K562 (cell line): ENCODE measurements at regions not wholly inside any gene's neighbourhood (a gene's known extent, or its start where the extent isn't known, plus 50 kb on each side); places are given as distances from the start of the nearest gene placed in this dataset.

Experiments
- ATAC-seq: fragments of 200-7000 bp; cut with Tn5 transposase; 3 replicates; pipeline ENCODE4 v1.9.1; 2020; ENCODE audit warnings: moderate library complexity
- BruUV-seq: library from RNA; stranded (reverse); fragments of 400-500 nt; replicated peaks from 2 replicates; lab custom pipeline; 2021; lab: Mats Ljungman, UMichigan
- CTCF ChIA-PET: fragments of 300-600 bp; formaldehyde crosslinking; extraction: SDS; loops from one replicate; lab custom pipeline; 2021; ENCODE audit warnings: low intra/inter-chr PET ratio; lab: Yijun Ruan, JAX
- POLR2A ChIA-PET: fragments of 300-600, 350-650 bp; sonication (Branson Sonifier 250); formaldehyde crosslinking; extraction: SDS; loops from one replicate; lab custom pipeline; 2021; ENCODE audit warnings: antibody characterized with exemption, inconsistent platforms; lab: Yijun Ruan, JAX
- DNase-seq, 4 experiments: peaks; one replicate each; pipeline versions ENCODE4 v3.0.0 to v3.0.0-alpha.2; 2011 to 2018; ENCODE audit warnings: low spot score in 3 of 4, mixed read lengths in 3 of 4; ENCODE audit errors: extremely low read depth in 1 of 4
- FAIRE-seq: peaks from 2 replicates; lab custom pipeline; 2011; peaks lifted over from hg19 to GRCh38; lab: Jason Lieb, UNC
- H2AFZ ChIP-seq: 2 replicates; pipeline ENCODE4 v1.6.0; 2011; ENCODE audit warnings: low read depth, low read length, control low read depth, inconsistent platforms
- H3K27ac ChIP-seq: fragments of 200-600 bp; 3 replicates; pipeline ENCODE4 v1.8.0; 2011; ENCODE audit warnings: low read depth, mild to moderate bottlenecking, control low read depth, inconsistent platforms, low read length, moderate library complexity, mixed read lengths; ENCODE audit errors: extremely low read depth
- H3K27me3 ChIP-seq, 2 experiments: fragments of 300-600 bp in 1 of 2; 2 replicates in 1 of 2; 3 replicates in 1 of 2; pipeline versions ENCODE4 v1.6.0 to v1.8.0; 2011; ENCODE audit warnings: inconsistent platforms in 2 of 2, low read length in 2 of 2, mild to moderate bottlenecking in 1 of 2, mixed read lengths in 1 of 2, moderate library complexity in 1 of 2; ENCODE audit not compliant: control insufficient read depth in 2 of 2, insufficient read depth in 2 of 2
- H3K36me3 ChIP-seq: fragments of 300-600 bp; 3 replicates; pipeline ENCODE4 v1.8.0; 2011; ENCODE audit warnings: mild to moderate bottlenecking, low read length, inconsistent platforms; ENCODE audit not compliant: control insufficient read depth, insufficient read depth
- H3K4me1 ChIP-seq, 2 experiments: fragments of 200-600 bp in 1 of 2; replicated peaks in 1 of 2; 2 replicates in 1 of 2; 3 replicates in 1 of 2; pipeline versions ENCODE4 v1.5.1 to v1.8.0; 2011; ENCODE audit warnings: inconsistent platforms in 2 of 2, low read length in 2 of 2, mild to moderate bottlenecking in 1 of 2, mixed read lengths in 1 of 2, moderate library complexity in 1 of 2; ENCODE audit not compliant: control insufficient read depth in 2 of 2, insufficient read depth in 2 of 2
- H3K4me2 ChIP-seq: 2 replicates; pipeline ENCODE4 v1.6.1; 2011; ENCODE audit warnings: low read length, control low read depth, inconsistent platforms, mixed read lengths; ENCODE audit not compliant: insufficient read depth
- H3K4me3 ChIP-seq: fragments of 200-600 bp; sonication (generic), shearing (Covaris generic); 2 replicates; pipeline ENCODE4 v1.5.1; 2016; ENCODE audit warnings: control low read depth, inconsistent platforms
- H3K79me2 ChIP-seq: fragments of 200-600 bp; 3 replicates; pipeline ENCODE4 v1.8.0; 2011; ENCODE audit warnings: low read length, inconsistent platforms; ENCODE audit not compliant: control insufficient read depth, insufficient read depth
- H3K9ac ChIP-seq, 2 experiments: 2 replicates each; pipeline versions ENCODE4 v1.6.0 to v1.6.1; 2011; ENCODE audit warnings: low read depth in 2 of 2, low read length in 2 of 2, control low read depth in 1 of 2, inconsistent platforms in 1 of 2, mild to moderate bottlenecking in 1 of 2, mixed read lengths in 1 of 2; ENCODE audit not compliant: insufficient read depth in 1 of 2
- H3K9me1 ChIP-seq: one replicate; pipeline ENCODE4 v1.6.0; 2011; ENCODE audit warnings: inconsistent platforms, mild to moderate bottlenecking, low read length, moderate library complexity; ENCODE audit not compliant: control insufficient read depth, insufficient read depth
- H3K9me3 ChIP-seq: replicated peaks from 2 replicates; pipeline ENCODE4 v1.5.1; 2011; ENCODE audit warnings: low read depth, low read length, inconsistent platforms; ENCODE audit not compliant: control insufficient read depth, insufficient read depth
- H4K20me1 ChIP-seq: replicated peaks from 2 replicates; pipeline ENCODE4 v1.6.1; 2011; ENCODE audit warnings: low read length, inconsistent platforms, mixed read lengths; ENCODE audit not compliant: control insufficient read depth, insufficient read depth
- CEBPG ChIP-seq, 3 experiments: fragments of 200-800 bp in 1 of 3; sonication (Bioruptor generic) in 1 of 3; sonication (generic) in 1 of 3; formaldehyde crosslinking in 1 of 3; IDR thresholded peaks in 2 of 3; conservative IDR thresholded peaks in 1 of 3; 2 replicates each; pipeline versions ENCODE4 v1.6.1 to v1.8.0; 2016 to 2022; ENCODE audit warnings: missing compliant biosample characterization in 2 of 3, missing genetic modification characterization in 2 of 3, mild to moderate bottlenecking in 1 of 3, missing genetic modification reagents in 1 of 3
- ELK3 ChIP-seq: fragments of 450-650 bp; formaldehyde crosslinking; IDR thresholded peaks from 2 replicates; pipeline ENCODE4 v1.4.0; 2020; ENCODE audit warnings: mild to moderate bottlenecking
- HNRNPH1 ChIP-seq: fragments of 200-400 bp; formaldehyde crosslinking; optimal IDR thresholded peaks from 2 replicates; pipeline ENCODE3; 2017; ENCODE audit warnings: low read depth, mild to moderate bottlenecking, low read length, moderate library complexity
- ILK ChIP-seq: fragments of 450-650 bp; IDR thresholded peaks from 2 replicates; pipeline ENCODE4 v1.6.1; 2016; ENCODE audit warnings: missing genetic modification characterization, low read depth, mild to moderate bottlenecking, missing compliant biosample characterization, moderate library complexity, borderline replicate concordance
- IRF1 ChIP-seq: sonication (generic); formaldehyde crosslinking; IDR thresholded peaks from 2 replicates; pipeline ENCODE4 v1.8.0; 2022; ENCODE audit warnings: missing genetic modification reagents, mild to moderate bottlenecking, borderline replicate concordance
- PCBP1 ChIP-seq: fragments of 200-400 bp; formaldehyde crosslinking; IDR thresholded peaks from 2 replicates; pipeline ENCODE4 v1.6.1; 2018; ENCODE audit warnings: mild to moderate bottlenecking, low read depth, low read length; ENCODE audit not compliant: poor library complexity, severe bottlenecking
- PREB ChIP-seq: sonication (generic); formaldehyde crosslinking; IDR thresholded peaks from 2 replicates; pipeline ENCODE4 v1.8.1; 2023; ENCODE audit warnings: mild to moderate bottlenecking, missing genetic modification reagents
- RNF2 ChIP-seq: sonication (generic); IDR thresholded peaks from 2 replicates; pipeline ENCODE4 v1.6.1; 2016
- SP2 ChIP-seq: IDR thresholded peaks from 2 replicates; pipeline ENCODE4 v1.6.1; 2011; ENCODE audit warnings: mild to moderate bottlenecking, low read depth, low read length, moderate library complexity; ENCODE audit not compliant: poor library complexity, severe bottlenecking; ENCODE audit errors: extremely low read depth
- ZNF134 ChIP-seq: fragments of 250-450 bp; sonication (Bioruptor Pico); conservative IDR thresholded peaks from 2 replicates; pipeline ENCODE4 v1.4.0; 2020
- ZNF217 ChIP-seq: sonication (generic); formaldehyde crosslinking; IDR thresholded peaks from 2 replicates; pipeline ENCODE4 v1.8.0; 2022; ENCODE audit warnings: mild to moderate bottlenecking, missing genetic modification reagents
- ZNF347 ChIP-seq: fragments of 450-650 bp; formaldehyde crosslinking; IDR thresholded peaks from 2 replicates; pipeline ENCODE4 v1.4.0; 2020; ENCODE audit warnings: low read depth, mild to moderate bottlenecking, moderate library complexity
- WGBS: fragments of 100-300 bp; shearing (Covaris generic); methylation state at CpG from one replicate; pipeline ENCODE4 v1.1.6; 2016; ENCODE audit warnings: low coverage, mixed read lengths; ENCODE audit not compliant: insufficient coverage; ENCODE audit errors: missing lambda C conversion rate; 5-methylcytosine and 5-hydroxymethylcytosine counted together
- in situ Hi-C: fragments of 300-500 bp; cut with MboI; formaldehyde crosslinking; loops from 4 replicates; pipeline ENCODE4 v1.15.0; 2018; ENCODE audit warnings: inconsistent platforms, mixed read lengths
- intact Hi-C: fragments of 100-400 bp; cut with micrococcal nuclease; formaldehyde crosslinking; loops from 2 replicates; pipeline ENCODE4 v1.14.2; 2022
- TF ChIP-seq, protein P1 (sequence below), 2 experiments: IDR thresholded peaks; 2 replicates each; pipeline ENCODE4 v1.6.1; 2011; ENCODE audit warnings: borderline replicate concordance in 1 of 2, control low read depth in 1 of 2, low read depth in 1 of 2, low read length in 1 of 2, mild to moderate bottlenecking in 1 of 2, mixed read lengths in 1 of 2, moderate library complexity in 1 of 2; ENCODE audit not compliant: insufficient read depth in 1 of 2, insufficient read length in 1 of 2, poor library complexity in 1 of 2, severe bottlenecking in 1 of 2; ENCODE audit errors: extremely low read depth in 1 of 2
- TF ChIP-seq, protein P2 (sequence below): fragments of 450-650 bp; IDR thresholded peaks from 2 replicates; pipeline ENCODE4 v1.6.1; 2016

DNA sequence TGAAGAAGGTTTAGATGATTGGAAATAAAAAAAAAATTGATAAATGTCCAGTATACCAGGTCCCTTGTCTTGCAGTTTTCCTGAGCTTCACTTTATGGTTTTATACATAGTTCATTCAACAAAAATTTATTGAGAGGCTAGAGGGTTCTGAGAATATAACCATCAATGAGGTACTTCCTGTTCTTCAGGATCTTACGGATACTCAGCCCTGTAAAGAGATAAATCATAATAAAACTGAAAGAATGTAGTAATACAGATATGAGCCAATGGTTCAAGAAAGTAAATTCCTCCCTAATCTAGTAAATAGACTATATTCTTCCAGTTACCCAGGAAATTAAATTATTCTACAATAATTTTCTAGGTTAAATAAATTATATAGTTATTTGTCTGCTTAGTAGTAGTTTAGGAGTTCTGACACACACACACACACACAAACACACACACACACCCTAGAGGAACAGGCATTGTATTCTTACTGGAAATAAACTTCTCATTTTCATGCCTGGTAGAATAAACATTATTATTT, 70.4 kb upstream of the HMCN1 start:
- in situ Hi-C loops = no loop called here

More for the DNA sequence above, 70.4 kb upstream of the HMCN1 start:
- Histone ChIP-seq H4K20me1 (no peaks in the 10 kb centered on the region), H3K9me3 (no peaks in the 10 kb centered on the region), H3K9me1 (no peaks in the 10 kb centered on the region), H3K79me2 (no peaks in the 10 kb centered on the region), H3K27me3 (peaks cover 0 to 10% of the 10 kb centered on the region in 2 experiments; a peak in 3 of 5 replicates), H3K4me3 (no peak overlapping the region), H3K4me2 (no peak overlapping the region), H3K36me3 (no peaks in the 10 kb centered on the region), H3K27ac (no peak overlapping the region)
- POLR2A ChIA-PET = interaction anchor here (0.7 kb wide), 1 partner anchor 430 kb away, joined by 4 read pairs; no protein-coding TSS in a partner anchor
- intact Hi-C loops = no loop called here
- BruUV-seq = no TSS peak
- ATAC-seq (no peak), FAIRE-seq (no peak), DNase-seq (no peak)
- WGBS = 4% methylated on average over 1 of the region's 1 CpG
- CTCF ChIA-PET = no interaction called here
- TF ChIP-seq ZNF134 (no peak), PCBP1 (no peak), PREB (CRISPR knock-in tag) (no peak), ZNF347 (CRISPR knock-in tag) (no peak), CEBPG (CRISPR knock-in tag; IDR thresholded peaks at IDR 0.05) (no peak), CEBPG (tag; conservative IDR thresholded peaks at IDR 0.05 in 1 of 2, IDR thresholded peaks at IDR 0.05 in 1 of 2) (no peak), ILK (tag) (no peak), SP2 (no peak), HNRNPH1 (no peak), ZNF217 (CRISPR knock-in tag) (no peak), IRF1 (CRISPR knock-in tag) (no peak), ELK3 (CRISPR knock-in tag) (no peak), RNF2 (no peak)
- TF ChIP-seq, protein P1, sequence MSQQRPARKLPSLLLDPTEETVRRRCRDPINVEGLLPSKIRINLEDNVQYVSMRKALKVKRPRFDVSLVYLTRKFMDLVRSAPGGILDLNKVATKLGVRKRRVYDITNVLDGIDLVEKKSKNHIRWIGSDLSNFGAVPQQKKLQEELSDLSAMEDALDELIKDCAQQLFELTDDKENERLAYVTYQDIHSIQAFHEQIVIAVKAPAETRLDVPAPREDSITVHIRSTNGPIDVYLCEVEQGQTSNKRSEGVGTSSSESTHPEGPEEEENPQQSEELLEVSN (IDR thresholded peaks at IDR 0.05; ENCODE audit: borderline replicate concordance in 1 of 2, extremely low read depth in 1 of 2, insufficient read depth in 1 of 2, insufficient read length in 1 of 2, low read depth in 1 of 2, low read length in 1 of 2, poor library complexity in 1 of 2, severe bottlenecking in 1 of 2) = no peak
- TF ChIP-seq, protein P2, sequence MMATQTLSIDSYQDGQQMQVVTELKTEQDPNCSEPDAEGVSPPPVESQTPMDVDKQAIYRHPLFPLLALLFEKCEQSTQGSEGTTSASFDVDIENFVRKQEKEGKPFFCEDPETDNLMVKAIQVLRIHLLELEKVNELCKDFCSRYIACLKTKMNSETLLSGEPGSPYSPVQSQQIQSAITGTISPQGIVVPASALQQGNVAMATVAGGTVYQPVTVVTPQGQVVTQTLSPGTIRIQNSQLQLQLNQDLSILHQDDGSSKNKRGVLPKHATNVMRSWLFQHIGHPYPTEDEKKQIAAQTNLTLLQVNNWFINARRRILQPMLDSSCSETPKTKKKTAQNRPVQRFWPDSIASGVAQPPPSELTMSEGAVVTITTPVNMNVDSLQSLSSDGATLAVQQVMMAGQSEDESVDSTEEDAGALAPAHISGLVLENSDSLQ = no peak
- TF ChIP-seq, all 486 proteins: peak for 0
- Histone ChIP-seq H3K9ac (no peak overlapping the region), H2AFZ (no peak overlapping the region; the same call in 1 of the 2 replicates), H3K4me1 (no peaks in the 10 kb centered on the region)
